ENCODE measurements at regions not wholly inside any gene's neighbourhood (a gene's known extent, or its start where the extent isn't known, plus 50 kb on each side); places are given as distances from the start of the nearest gene placed in this dataset.

DNA sequence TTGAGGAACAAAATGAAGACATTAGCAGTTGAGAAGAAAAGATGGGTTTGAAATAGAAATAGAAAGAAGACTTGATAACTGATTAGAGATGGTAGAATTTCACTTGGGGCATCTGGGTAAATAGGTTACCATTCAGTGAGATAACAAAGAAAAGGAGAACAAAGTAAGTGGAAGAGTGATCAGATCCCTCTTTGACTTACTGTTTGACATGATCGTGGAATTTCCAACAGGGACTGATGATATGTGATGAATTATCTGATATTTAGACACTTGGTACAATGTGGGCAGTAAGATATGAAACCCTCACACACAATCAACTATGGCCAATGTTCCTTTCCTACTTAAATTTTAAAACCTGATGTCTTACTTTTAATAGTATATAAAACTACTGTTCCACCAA is 70.1 kb upstream of the STARD4 start:
- no peak for DNase-seq (ENCODE audit: low read depth)

DNA sequence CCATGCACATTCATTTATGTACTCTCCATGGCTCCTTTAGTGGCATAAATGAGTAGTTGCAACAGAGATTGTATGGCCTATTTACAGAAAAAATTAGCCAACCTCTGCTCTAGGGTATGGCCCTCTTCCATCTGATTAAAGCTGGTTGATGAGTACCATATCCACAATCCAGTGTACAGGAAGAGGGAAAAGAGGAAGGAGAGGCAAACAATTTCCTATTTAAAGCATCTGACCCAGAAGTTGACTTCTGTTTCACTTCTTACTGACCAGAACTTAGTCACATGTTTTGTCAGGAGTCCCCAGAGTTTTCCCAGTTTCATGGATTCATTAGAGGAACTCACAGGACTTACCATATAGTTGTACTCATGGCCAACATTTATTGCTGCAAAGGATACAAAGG is 68.6 kb upstream of the STARD4 start:
- peak; percentile 58 for DNase-seq (ENCODE audit: low read depth)

DNA sequence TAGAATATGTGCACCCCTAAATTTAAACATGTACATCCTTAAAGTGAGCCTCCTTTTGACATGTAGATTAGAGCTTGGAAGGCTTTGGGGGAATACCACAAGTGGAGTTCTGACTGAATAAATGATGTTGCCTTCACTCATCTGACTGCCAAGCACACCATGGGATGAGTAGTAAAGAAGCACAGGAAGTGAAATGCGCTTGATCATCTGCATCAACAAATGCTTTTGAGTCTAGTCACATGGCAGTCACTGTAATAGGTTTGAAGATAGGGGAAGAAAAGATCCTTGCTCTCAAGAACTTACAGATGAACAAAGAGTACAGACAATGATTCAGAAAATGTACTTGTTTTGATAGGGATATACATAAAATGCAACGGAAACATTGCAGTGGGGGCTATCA is 62.0 kb upstream of the STARD4 start:
- DNase-seq (ENCODE audit: low read depth): peak; percentile 55

- no peak for DNase-seq (ENCODE audit: low read depth)
Observed at GRCh38 chr5:111572561-111572960, 60.2 kb upstream of the STARD4 start.

DNA sequence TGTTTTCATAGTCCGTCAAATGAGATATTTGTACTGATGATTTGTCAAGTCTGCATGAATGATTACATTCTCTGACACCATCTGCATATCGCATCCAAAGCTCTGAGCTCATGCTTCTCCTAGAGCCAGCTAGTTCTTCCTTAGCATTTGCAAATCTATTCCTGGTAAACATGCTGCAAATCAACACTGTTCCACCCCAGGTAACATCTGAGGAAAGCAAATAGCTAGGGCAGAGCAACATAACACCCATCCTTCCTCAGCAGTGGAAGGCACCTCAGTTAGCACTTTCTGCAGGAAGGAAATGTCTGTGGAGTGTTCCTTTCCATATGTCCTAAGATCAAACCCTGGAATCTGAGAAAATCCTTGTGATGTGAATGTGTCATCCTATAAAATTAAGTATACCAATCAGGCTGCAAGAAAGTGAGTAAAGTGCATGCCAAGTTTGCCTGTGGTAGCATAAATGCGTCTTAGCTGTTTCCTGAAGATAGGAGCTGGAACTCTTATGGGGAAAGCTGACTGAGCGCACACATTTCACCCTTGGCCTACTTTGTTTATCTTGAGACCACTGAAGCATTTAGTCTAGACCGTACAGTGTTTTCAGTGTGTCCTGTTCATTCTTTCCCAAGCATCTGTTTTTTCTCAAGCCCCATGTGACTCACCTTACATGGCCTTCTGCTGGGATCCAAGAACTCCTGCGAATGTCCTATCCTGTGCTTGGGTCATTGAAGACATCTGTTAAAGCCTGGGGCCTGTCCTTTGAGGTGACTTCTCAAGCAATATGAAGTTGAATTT is 50.9 kb upstream of the STARD4 start:
- peak; percentile 97 for DNase-seq (ENCODE audit: low read depth)

DNA sequence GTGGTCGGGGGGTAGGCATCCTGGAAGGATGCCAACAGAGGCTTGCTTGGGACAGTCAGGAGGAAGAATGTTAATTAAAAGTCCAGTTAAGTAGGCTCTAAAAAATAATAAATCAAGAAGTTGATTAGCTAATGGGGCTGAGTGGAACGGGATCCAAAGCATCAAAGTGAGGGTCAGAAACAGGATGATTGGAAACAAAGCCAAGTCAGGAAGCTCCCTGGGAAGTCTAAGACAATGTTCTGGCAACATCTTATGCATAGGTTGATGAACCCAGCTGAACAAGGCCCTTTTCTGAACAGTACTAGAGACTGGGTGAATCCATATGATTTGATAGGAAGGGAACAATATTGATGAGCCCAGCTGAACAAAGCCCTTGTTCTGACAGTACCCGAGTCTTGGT is 50.2 kb upstream of the STARD4 start:
- no peak for DNase-seq (ENCODE audit: low read depth)

Measured in EH (cell line).